H9 (cell line): ENCODE measurements at regions not wholly inside any gene's neighbourhood (a gene's known extent, or its start where the extent isn't known, plus 50 kb on each side); places are given as distances from the start of the nearest gene placed in this dataset.

Source experiments
- DNase-seq: peaks from one replicate; pipeline ENCODE4 v3.0.0-alpha.2; 2017
- H2AFZ ChIP-seq: one replicate; pipeline ENCODE4 v1.6.1; 2013; ENCODE audit warnings: mild to moderate bottlenecking, low read length, control low read depth, moderate library complexity
- H2AK5ac ChIP-seq: 2 replicates; pipeline ENCODE4 v1.6.1; 2013; ENCODE audit warnings: low read length, control low read depth, mixed read lengths; ENCODE audit not compliant: insufficient read length
- H2BK120ac ChIP-seq: one replicate; pipeline ENCODE4 v1.6.1; 2013; ENCODE audit warnings: low read depth, mild to moderate bottlenecking, low read length, control low read depth, inconsistent platforms; ENCODE audit not compliant: poor library complexity, severe bottlenecking
- H2BK12ac ChIP-seq: 2 replicates; pipeline ENCODE4 v1.6.1; 2013; ENCODE audit warnings: low read length, control low read depth, mixed read lengths, low read depth; ENCODE audit not compliant: insufficient read length
- H2BK15ac ChIP-seq: 2 replicates; pipeline ENCODE4 v1.6.1; 2013; ENCODE audit warnings: low read depth, low read length, control low read depth
- H2BK20ac ChIP-seq: one replicate; pipeline ENCODE4 v1.6.1; 2013; ENCODE audit warnings: low read depth, mild to moderate bottlenecking, low read length, control low read depth, inconsistent platforms; ENCODE audit not compliant: poor library complexity, severe bottlenecking
- H2BK5ac ChIP-seq: 2 replicates; pipeline ENCODE4 v1.6.1; 2013; ENCODE audit warnings: low read length, control low read depth, mixed read lengths; ENCODE audit not compliant: insufficient read length
- H3K14ac ChIP-seq: 2 replicates; pipeline ENCODE4 v1.6.1; 2013; ENCODE audit warnings: low read length, control low read depth; ENCODE audit not compliant: insufficient read depth
- H3K18ac ChIP-seq: 2 replicates; pipeline ENCODE4 v1.6.1; 2013; ENCODE audit warnings: low read depth, mild to moderate bottlenecking, mixed read lengths, low read length, control low read depth; ENCODE audit not compliant: insufficient read length
- H3K23ac ChIP-seq: 2 replicates; pipeline ENCODE4 v1.6.1; 2013; ENCODE audit warnings: low read length, control low read depth, mixed read lengths, low read depth; ENCODE audit not compliant: insufficient read length
- H3K23me2 ChIP-seq: 2 replicates; pipeline ENCODE4 v1.6.1; 2013; ENCODE audit warnings: low read depth, mild to moderate bottlenecking, mixed read lengths, low read length, control low read depth; ENCODE audit not compliant: insufficient read length, poor library complexity, severe bottlenecking
- H3K27ac ChIP-seq: 2 replicates; pipeline ENCODE4 v1.5.1; 2013; ENCODE audit warnings: low read length, control low read depth, mixed read lengths, low read depth; ENCODE audit not compliant: insufficient read length
- H3K27me3 ChIP-seq: 2 replicates; pipeline ENCODE4 v1.6.1; 2013; ENCODE audit warnings: low read length, control low read depth, inconsistent platforms; ENCODE audit not compliant: insufficient read depth
- H3K4ac ChIP-seq: 2 replicates; pipeline ENCODE4 v1.6.1; 2013; ENCODE audit warnings: low read depth, mild to moderate bottlenecking, control low read depth, inconsistent platforms, low read length, moderate library complexity
- H3K4me1 ChIP-seq: 2 replicates; pipeline ENCODE4 v1.6.1; 2013; ENCODE audit warnings: low read length, control low read depth, inconsistent platforms; ENCODE audit not compliant: insufficient read depth
- H3K4me2 ChIP-seq: 2 replicates; pipeline ENCODE4 v1.6.1; 2013; ENCODE audit warnings: low read length, control low read depth, mixed read lengths; ENCODE audit not compliant: insufficient read length, insufficient read depth
- H3K56ac ChIP-seq: 2 replicates; pipeline ENCODE4 v1.6.1; 2013; ENCODE audit warnings: low read depth, mild to moderate bottlenecking, mixed read lengths, low read length, control low read depth; ENCODE audit not compliant: insufficient read length
- H3K79me1 ChIP-seq: 2 replicates; pipeline ENCODE4 v1.6.1; 2013; ENCODE audit warnings: low read depth, mild to moderate bottlenecking, moderate library complexity, low read length, control low read depth, inconsistent platforms; ENCODE audit not compliant: insufficient read depth, poor library complexity, severe bottlenecking
- H3K79me2 ChIP-seq: 2 replicates; pipeline ENCODE4 v1.6.1; 2013; ENCODE audit warnings: low read length, control low read depth, inconsistent platforms; ENCODE audit not compliant: insufficient read depth
- H3K9ac ChIP-seq: 2 replicates; pipeline ENCODE4 v1.6.1; 2013; ENCODE audit warnings: low read length, control low read depth, mixed read lengths; ENCODE audit not compliant: insufficient read length; ENCODE audit errors: extremely low read depth
- H3K9me3 ChIP-seq: one replicate; pipeline ENCODE4 v1.6.1; 2013; ENCODE audit warnings: low read depth, low read length, inconsistent platforms; ENCODE audit not compliant: control insufficient read depth
- H3T11ph ChIP-seq: one replicate; pipeline ENCODE4 v1.6.1; 2013; ENCODE audit warnings: mild to moderate bottlenecking, low read length, control low read depth, inconsistent platforms
- H4K20me1 ChIP-seq: one replicate; pipeline ENCODE4 v1.6.1; 2013; ENCODE audit not compliant: control insufficient read depth, insufficient read length, insufficient read depth
- H4K5ac ChIP-seq: 2 replicates; pipeline ENCODE4 v1.6.1; 2013; ENCODE audit warnings: low read depth, mild to moderate bottlenecking, mixed read lengths, low read length, control low read depth; ENCODE audit not compliant: insufficient read length
- H4K8ac ChIP-seq: replicated peaks from 2 replicates; pipeline ENCODE4 v1.6.1; 2013; ENCODE audit warnings: low read length, control low read depth, mixed read lengths, low read depth; ENCODE audit not compliant: insufficient read length
- H4K91ac ChIP-seq: 2 replicates; pipeline ENCODE4 v1.6.1; 2013; ENCODE audit warnings: low read depth, mild to moderate bottlenecking, moderate library complexity, mixed read lengths, low read length, control low read depth; ENCODE audit not compliant: insufficient read length
- H3K27ac Mint-ChIP-seq, 3 experiments: 2 replicates in 2 of 3; 3 replicates in 1 of 3; pipeline ENCODE4 v1.8.0; 2020 to 2021; ENCODE audit warnings: mixed read lengths in 3 of 3, mild to moderate bottlenecking in 1 of 3, moderate library complexity in 1 of 3
- H3K27me3 Mint-ChIP-seq: 2 replicates; pipeline ENCODE4 v1.8.0; 2021; ENCODE audit warnings: low read depth, mild to moderate bottlenecking, moderate library complexity, mixed read lengths
- H3K36me3 Mint-ChIP-seq, 3 experiments: 2 replicates in 2 of 3; 3 replicates in 1 of 3; pipeline ENCODE4 v1.8.0; 2020 to 2021; ENCODE audit warnings: low read depth in 3 of 3, mixed read lengths in 3 of 3; ENCODE audit not compliant: insufficient read depth in 1 of 3
- H3K4me1 Mint-ChIP-seq, 2 experiments: 2 replicates each; pipeline ENCODE4 v1.8.0; 2020; ENCODE audit warnings: mixed read lengths in 2 of 2
- H3K4me3 Mint-ChIP-seq, 2 experiments: 2 replicates in 1 of 2; 3 replicates in 1 of 2; pipeline ENCODE4 v1.8.0; 2020 to 2021; ENCODE audit warnings: mild to moderate bottlenecking in 2 of 2, mixed read lengths in 2 of 2, moderate library complexity in 1 of 2
- H3K9me3 Mint-ChIP-seq, 2 experiments: 2 replicates in 1 of 2; 3 replicates in 1 of 2; pipeline ENCODE4 v1.8.0; 2020; ENCODE audit warnings: mild to moderate bottlenecking in 2 of 2, mixed read lengths in 2 of 2, moderate library complexity in 1 of 2
- WGBS: extraction: QIAGEN DNeasy Blood & Tissue Kit; methylation state at CpG from one replicate; pipeline ENCODE4 v1.1.7; 2013; ENCODE audit warnings: missing lambda C conversion rate, low lambda C conversion rate, mixed read lengths; ENCODE audit not compliant: insufficient read length; ENCODE audit errors: extremely low coverage; 5-methylcytosine and 5-hydroxymethylcytosine counted together
- TF ChIP-seq, protein P1 (sequence below): fragments of 200-600 bp; sonication (generic); conservative IDR thresholded peaks from 3 replicates; pipeline ENCODE4 v1.8.0; 2021; ENCODE audit warnings: antibody characterized with exemption, mild to moderate bottlenecking

DNA sequence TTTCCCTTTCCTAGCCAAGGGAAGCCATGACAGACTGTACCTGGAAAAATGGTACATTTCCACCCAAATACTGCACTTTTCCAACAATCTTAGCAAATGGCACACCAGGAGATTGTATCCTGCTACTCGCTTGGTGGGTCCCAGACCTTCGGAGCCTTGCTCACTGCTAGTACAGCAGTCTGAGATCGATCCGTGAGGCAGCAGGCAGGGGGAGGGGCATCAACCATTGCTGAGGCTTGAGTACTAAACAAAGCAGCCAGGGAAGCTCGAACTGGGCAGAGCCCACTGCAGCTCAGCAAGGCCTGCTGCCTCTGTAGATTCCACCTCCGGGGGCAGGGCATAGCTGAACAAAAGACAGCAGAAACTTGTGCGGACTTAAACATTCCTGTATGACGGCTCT is 218.8 kb downstream of the LRIG3 start:
- no peak overlapping the region for H3K56ac ChIP-seq
- H3K18ac ChIP-seq, result no peak overlapping the region
- no peaks in the 10 kb centered on the region for H3K9me3 ChIP-seq
- H4K20me1 ChIP-seq, result no peaks in the 10 kb centered on the region
- H2BK20ac ChIP-seq, result no peak overlapping the region
- no peaks in the 10 kb centered on the region for H3K27me3 ChIP-seq
- no peaks in the 10 kb centered on the region for H3K79me2 ChIP-seq
- H4K8ac ChIP-seq, result no peak overlapping the region
- no peaks in the 10 kb centered on the region for H3K79me1 ChIP-seq
- H3K27me3 Mint-ChIP-seq, result no peaks in the 10 kb centered on the region
- no peak overlapping the region for H2BK15ac ChIP-seq
- H2BK12ac ChIP-seq, result no peak overlapping the region
- H3K4ac ChIP-seq, result no peak overlapping the region
- no peak overlapping the region for H2AK5ac ChIP-seq
- no peak overlapping the region for H2BK120ac ChIP-seq
- no peaks in the 10 kb centered on the region for H3K4me1 Mint-ChIP-seq
- H3K27ac ChIP-seq, result no peak overlapping the region
- H3K9ac ChIP-seq, result no peak overlapping the region
- H3T11ph ChIP-seq, result no peak overlapping the region
- no peak overlapping the region for H3K27ac Mint-ChIP-seq
- H3K9me3 Mint-ChIP-seq, result peaks cover 17 to 30% of the 10 kb centered on the region in 2 experiments
- no peak for DNase-seq
- H4K5ac ChIP-seq, result no peak overlapping the region
- no peak overlapping the region for H3K23ac ChIP-seq
- H2AFZ ChIP-seq, result peak overlapping the region; percentile 48
- WGBS, result no CpG with 5 or more reads among the region's 8 CpGs
- H3K4me2 ChIP-seq, result no peak overlapping the region
- H3K4me1 ChIP-seq, result no peaks in the 10 kb centered on the region
- H3K36me3 Mint-ChIP-seq, result peaks cover 5 to 18% (median 9%) of the 10 kb centered on the region in 3 experiments
- H4K91ac ChIP-seq, result no peak overlapping the region
- TF ChIP-seq, protein P1, sequence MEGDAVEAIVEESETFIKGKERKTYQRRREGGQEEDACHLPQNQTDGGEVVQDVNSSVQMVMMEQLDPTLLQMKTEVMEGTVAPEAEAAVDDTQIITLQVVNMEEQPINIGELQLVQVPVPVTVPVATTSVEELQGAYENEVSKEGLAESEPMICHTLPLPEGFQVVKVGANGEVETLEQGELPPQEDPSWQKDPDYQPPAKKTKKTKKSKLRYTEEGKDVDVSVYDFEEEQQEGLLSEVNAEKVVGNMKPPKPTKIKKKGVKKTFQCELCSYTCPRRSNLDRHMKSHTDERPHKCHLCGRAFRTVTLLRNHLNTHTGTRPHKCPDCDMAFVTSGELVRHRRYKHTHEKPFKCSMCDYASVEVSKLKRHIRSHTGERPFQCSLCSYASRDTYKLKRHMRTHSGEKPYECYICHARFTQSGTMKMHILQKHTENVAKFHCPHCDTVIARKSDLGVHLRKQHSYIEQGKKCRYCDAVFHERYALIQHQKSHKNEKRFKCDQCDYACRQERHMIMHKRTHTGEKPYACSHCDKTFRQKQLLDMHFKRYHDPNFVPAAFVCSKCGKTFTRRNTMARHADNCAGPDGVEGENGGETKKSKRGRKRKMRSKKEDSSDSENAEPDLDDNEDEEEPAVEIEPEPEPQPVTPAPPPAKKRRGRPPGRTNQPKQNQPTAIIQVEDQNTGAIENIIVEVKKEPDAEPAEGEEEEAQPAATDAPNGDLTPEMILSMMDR, result no peak
- no peak overlapping the region for H3K14ac ChIP-seq
- H2BK5ac ChIP-seq, result no peak overlapping the region
- no peaks in the 10 kb centered on the region for H3K23me2 ChIP-seq
- H3K4me3 Mint-ChIP-seq, result no peak overlapping the region
